NCI-H524 treated with DMSO at 0.1 percent for 48 hours (cell line): ENCODE measurements at regions not wholly inside any gene's neighbourhood (a gene's known extent, or its start where the extent isn't known, plus 50 kb on each side); places are given as distances from the start of the nearest gene placed in this dataset.

Experiments used
- DNase-seq: peaks from one replicate; lab custom pipeline; 2025; lab: John Stamatoyannopoulos, UW

- DNase-seq, result no peak
Observed at GRCh38 chr21:24729568-24729967, 877.7 kb downstream of the MRPL39 start.

GRCh38 chr21:24727803-24728440 lies 879.4 kb downstream of the MRPL39 start:
- DNase-seq, result no peak

GRCh38 chr21:24716281-24716918 lies 890.9 kb downstream of the MRPL39 start:
- no peak for DNase-seq

DNA sequence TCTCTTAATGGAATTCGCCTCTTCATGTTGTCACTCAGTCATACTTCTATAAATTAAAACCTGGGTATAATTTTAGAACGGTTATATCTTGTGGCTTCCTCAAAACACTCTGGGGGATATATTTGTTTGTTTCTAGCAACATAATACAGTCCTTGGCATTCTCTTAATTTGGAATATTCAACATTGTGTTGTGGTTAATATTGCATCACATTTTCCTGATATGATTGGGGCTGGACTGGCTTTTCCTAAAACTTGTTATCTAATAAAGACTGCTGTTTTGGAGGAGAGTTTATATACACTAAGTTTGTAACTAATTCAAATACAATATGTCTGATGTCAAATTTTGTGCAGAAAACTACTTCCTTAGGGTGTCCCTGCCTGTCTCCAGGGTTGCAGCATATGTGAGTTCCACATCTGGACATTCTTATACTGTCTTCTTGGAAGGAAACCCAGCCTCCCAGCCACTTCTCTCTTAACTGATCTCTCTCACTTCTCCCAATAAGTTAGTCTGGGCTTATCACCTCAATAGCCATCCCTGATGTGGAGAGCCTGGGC lies 892.6 kb downstream of the MRPL39 start:
- no peak for DNase-seq

GRCh38 chr21:24705201-24705600 lies 902.1 kb downstream of the MRPL39 start:
- no peak for DNase-seq

DNA sequence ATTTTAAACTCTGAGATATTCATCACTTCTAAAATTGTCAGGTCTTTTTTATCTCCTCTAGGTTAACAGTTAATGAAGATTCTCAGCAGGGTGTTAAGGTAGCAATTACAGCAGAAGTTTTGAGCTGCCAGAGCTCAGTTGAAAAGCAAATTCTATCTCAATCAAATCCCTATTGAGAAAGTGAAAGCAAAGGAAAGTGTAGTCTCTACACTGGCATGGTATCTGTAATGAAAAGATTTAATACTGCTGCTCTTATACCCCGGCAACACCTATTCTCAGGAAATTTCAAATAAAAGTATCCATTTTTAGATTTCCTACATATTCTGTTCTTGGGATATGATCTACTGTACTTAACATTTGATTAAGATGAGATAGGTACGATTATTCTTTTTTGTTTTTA lies 913.5 kb downstream of the MRPL39 start:
- no peak for DNase-seq

DNA sequence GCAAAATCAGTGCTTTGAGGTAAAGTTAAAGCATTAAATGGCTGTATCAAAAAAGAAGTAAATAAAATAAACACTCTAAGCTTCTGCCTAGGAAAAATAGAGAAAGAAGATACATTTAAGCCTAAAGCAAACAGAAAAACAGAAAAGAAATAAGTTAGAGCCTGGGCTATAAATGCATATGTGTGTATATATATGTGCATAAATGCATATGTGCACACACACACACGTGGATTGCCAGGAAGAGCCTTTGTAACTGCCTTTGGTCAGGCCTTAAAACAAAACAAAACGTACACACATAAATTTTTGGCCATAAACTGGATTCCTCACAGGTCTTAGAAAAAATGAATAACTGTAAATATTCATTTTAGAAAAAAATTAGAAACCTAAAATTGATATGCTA lies 925.8 kb downstream of the MRPL39 start:
- no peak for DNase-seq

DNA sequence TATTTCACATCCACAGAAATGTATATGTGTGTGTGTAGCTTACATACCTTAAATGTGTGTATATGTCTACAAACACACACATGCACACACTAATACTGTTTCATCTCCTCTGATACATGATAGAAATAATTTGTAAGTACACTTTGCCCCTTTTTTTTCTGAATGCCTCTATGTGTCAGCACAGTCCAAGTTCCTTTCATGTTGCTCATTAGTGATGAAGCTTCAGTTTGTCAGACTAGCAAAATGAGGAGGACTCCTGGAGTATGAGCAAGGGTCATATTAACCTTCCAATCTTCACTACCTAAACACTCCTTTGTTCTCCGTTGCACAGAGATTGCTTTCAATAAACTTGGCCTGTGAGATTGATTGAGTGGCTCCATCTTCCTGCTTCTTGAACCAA lies 935.4 kb downstream of the MRPL39 start:
- no peak for DNase-seq

DNA sequence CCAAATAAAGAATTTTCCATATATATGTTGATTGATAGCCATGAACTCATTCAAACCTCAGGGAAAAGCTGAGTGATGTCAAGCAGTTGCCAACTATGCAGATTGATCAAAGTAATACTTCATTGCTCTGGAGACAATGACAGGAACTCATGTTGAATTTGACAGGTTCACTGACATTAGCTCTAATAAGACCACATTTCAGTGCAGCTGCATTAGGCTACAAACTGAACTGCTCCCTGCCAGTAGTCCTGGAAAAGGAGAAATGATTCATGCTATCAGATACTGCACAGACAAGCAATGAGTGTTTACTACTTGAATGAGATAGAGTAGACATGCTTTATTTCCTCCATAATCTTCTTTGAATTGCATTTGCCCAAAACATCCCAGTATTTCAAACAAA lies 948.4 kb downstream of the MRPL39 start:
- DNase-seq, result no peak

- DNase-seq, result no peak
Observed at GRCh38 chr21:24658026-24658425, 949.3 kb downstream of the MRPL39 start.

- no peak for DNase-seq
Observed at GRCh38 chr21:24649691-24650090, 957.6 kb downstream of the MRPL39 start.

DNA sequence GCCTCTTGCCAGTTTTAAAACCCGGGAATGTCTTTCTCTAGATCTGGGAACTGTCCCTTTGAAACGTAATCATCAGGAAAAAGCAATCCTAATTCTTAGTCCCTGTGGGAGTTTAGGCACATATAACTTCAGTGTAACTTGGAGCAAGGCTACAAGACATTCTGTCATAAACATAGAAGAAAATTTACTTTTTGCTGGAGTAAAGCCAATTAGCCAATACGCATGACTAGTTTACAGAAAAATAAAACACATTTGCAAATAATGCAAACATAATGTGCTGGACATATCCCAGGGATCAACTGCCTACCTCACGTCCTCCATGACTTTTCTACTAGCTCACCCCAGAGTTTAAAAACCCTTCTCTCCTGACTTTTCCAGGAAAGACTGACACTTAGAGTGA lies 970.6 kb downstream of the MRPL39 start:
- DNase-seq, result no peak

GRCh38 chr21:24634749-24635148 lies 972.5 kb downstream of the MRPL39 start:
- DNase-seq, result no peak

GRCh38 chr21:24628536-24628935 lies 978.7 kb downstream of the MRPL39 start:
- no peak for DNase-seq

DNA sequence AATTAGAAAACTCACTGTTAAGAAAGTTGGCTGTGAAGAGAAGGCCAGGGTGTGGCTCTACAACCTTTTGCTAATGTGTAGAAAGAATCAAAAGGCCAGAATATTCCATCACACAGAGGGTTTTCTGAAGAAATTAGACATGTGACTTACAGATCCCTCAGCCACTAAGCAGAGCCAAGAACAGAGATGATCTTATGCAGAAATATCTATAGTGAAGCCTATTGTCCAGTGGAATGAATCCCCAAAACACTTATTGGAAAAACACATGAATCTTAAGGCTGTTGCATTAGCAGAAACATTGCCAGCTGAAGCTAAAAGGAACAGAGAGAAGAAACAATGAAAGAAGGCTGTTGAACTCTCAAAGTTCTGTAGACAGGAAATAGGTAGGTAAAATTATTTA lies 979.2 kb downstream of the MRPL39 start:
- DNase-seq, result no peak

DNA sequence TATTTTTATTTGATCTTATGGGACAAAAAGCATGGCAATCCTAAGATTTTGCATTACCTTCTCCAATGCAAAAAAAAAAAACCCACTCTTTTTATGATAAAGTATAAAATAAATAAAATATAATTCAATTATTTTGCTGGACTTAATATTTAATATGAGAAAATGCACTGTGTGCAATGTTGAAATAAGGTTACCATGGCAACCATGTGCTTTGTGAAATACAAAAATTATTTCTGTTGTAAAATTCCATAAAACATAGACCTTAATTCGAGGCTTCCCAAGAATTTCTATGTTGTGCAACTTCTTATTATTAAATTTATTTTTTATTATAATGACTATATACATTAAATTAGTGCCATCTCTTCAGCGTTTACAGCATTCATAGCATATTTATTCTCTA lies 989.5 kb downstream of the MRPL39 start:
- no peak for DNase-seq

DNA sequence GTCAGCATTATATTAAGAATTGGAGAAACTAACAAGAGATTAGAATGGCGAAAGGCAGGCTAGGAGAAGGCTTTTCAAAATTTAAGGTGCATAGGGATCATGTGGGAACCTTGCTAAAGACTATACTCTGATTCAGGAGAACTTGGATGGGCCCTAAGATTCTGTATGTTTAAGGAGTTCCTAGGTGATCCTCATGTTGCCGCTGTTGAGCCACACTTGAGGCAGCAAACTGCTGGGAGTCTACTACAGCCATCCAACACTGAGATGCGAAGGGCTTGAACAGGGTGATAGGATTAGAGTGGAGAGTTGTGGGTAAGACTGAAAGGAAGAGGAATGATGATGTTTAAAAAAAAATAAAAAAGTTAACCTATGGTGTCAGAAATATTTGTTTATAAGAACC lies 1013.2 kb downstream of the MRPL39 start:
- DNase-seq, result no peak

- DNase-seq, result peak; percentile 99
Observed at GRCh38 chr21:24590261-24590660, 1017.0 kb downstream of the MRPL39 start.

DNA sequence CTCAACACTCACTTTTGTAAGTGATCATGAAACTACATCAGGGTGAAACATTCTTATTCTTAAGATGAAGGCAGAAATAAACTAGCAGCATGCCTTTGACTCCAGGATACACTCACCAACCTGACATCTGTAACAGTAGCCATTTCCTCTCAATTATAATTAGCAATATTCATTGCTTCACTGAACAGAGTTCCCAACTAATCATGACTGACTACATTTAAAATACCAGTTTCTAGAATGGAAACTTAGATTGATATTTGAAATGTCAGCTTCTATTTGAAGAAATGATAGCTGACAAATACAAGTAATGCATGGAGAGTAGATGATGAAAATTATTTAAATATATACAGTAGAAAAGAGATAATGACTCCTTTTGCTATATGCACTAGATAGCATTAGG lies 1023.8 kb downstream of the MRPL39 start:
- no peak for DNase-seq

DNA sequence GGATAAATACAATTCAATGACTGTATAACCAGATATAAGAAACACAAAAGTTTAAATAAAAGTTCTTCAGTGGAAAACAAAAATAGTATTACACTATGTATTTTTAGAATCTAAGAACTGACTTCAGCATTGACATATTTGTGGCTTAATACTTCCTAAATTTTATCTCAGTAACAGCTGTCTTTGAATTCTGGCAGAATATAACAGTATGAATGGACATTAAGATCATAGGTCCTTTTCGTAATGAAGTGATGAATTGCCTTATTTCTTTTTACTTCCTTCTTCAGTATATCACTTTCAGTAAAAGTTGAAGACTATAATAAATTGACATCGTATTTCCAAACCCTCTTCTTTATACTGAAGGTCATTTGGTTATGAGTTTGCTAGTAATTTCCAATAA lies 1030.0 kb downstream of the MRPL39 start:
- DNase-seq, result no peak

DNA sequence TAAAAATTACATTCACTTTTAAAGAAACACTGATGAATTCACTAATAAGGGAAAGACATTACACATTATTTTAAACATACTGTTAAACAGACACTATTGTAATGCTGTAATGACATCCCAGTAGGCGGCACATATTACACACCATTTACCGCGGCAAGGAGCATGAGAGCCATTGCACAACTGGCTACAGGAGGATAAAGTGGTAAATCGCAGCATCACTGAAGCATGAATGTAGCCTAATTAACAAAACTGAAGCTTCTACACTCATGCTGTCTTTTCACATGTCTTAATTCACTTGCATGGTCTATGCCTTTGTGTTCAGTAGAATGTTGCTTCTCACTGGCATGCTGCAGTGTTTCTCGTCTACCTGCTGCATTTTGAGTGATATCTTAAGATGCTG lies 1046.0 kb downstream of the MRPL39 start:
- DNase-seq, result no peak

- DNase-seq, result no peak
Observed at GRCh38 chr21:24552491-24552890, 1054.8 kb downstream of the MRPL39 start.

- DNase-seq, result no peak
Observed at GRCh38 chr21:24545807-24546361, 1061.4 kb downstream of the MRPL39 start.
